CD4-positive, alpha-beta T cell treated with Interleukin-10 for 1 hour (primary cell): ENCODE measurements at regions not wholly inside any gene's neighbourhood (a gene's known extent, or its start where the extent isn't known, plus 50 kb on each side); places are given as distances from the start of the nearest gene placed in this dataset.

Source experiments
- DNase-seq: peaks from one replicate; pipeline ENCODE4 v3.0.0-alpha.2; 2020

GRCh38 chr2:180734382-180734781 lies 246.0 kb upstream of the UBE2E3 start:
- DNase-seq = no peak

- DNase-seq = no peak
Measured at GRCh38 chr2:180733330-180733729, 247.1 kb upstream of the UBE2E3 start.

GRCh38 chr2:180732337-180732736 lies 248.1 kb upstream of the UBE2E3 start:
- DNase-seq = no peak

GRCh38 chr2:180730976-180731375 lies 249.4 kb upstream of the UBE2E3 start:
- no peak for DNase-seq

- DNase-seq = no peak
Measured at GRCh38 chr2:180728928-180729559, 251.4 kb upstream of the UBE2E3 start.

- DNase-seq = no peak
Measured at GRCh38 chr2:180723712-180724111, 256.7 kb upstream of the UBE2E3 start.

GRCh38 chr2:180722551-180723239 lies 257.7 kb upstream of the UBE2E3 start:
- no peak for DNase-seq

GRCh38 chr2:180720829-180721228 lies 259.6 kb upstream of the UBE2E3 start:
- no peak for DNase-seq

- DNase-seq = no peak
Measured at GRCh38 chr2:180717588-180717987, 262.8 kb upstream of the UBE2E3 start.

- no peak for DNase-seq
Measured at GRCh38 chr2:180716186-180717180, 263.9 kb upstream of the UBE2E3 start.

GRCh38 chr2:180715044-180715443 lies 265.4 kb upstream of the UBE2E3 start:
- DNase-seq = no peak

- no peak for DNase-seq
Measured at GRCh38 chr2:180709392-180710145, 270.8 kb upstream of the UBE2E3 start.

- no peak for DNase-seq
Measured at GRCh38 chr2:180707884-180708205, 272.6 kb upstream of the UBE2E3 start.

GRCh38 chr2:180707175-180707883 lies 273.1 kb upstream of the UBE2E3 start:
- no peak for DNase-seq

GRCh38 chr2:180706694-180707093 lies 273.7 kb upstream of the UBE2E3 start:
- no peak for DNase-seq

GRCh38 chr2:180705551-180705950 lies 274.9 kb upstream of the UBE2E3 start:
- DNase-seq = no peak

GRCh38 chr2:180705122-180705521 lies 275.3 kb upstream of the UBE2E3 start:
- DNase-seq = no peak

- no peak for DNase-seq
Measured at GRCh38 chr2:180699657-180700361, 280.6 kb upstream of the UBE2E3 start.

- no peak for DNase-seq
Measured at GRCh38 chr2:180698668-180699067, 281.7 kb upstream of the UBE2E3 start.

- no peak for DNase-seq
Measured at GRCh38 chr2:180695586-180696401, 284.6 kb upstream of the UBE2E3 start.
